Nephron progenitor cell (in vitro differentiated cells): ENCODE measurements at regions not wholly inside any gene's neighbourhood (a gene's known extent, or its start where the extent isn't known, plus 50 kb on each side); places are given as distances from the start of the nearest gene placed in this dataset.
"Not testable (repeated sequence)": the region's sequence is repeated elsewhere in the genome, so short reads cannot be mapped to it uniquely, and the experiment has no call there.

Experiments used
- DNase-seq: peaks from one replicate; pipeline ENCODE4 v3.0.0; 2021
- H3K27ac Mint-ChIP-seq: 2 replicates; pipeline ENCODE4 v1.8.0; 2021; ENCODE audit warnings: mild to moderate bottlenecking, moderate library complexity, mixed read lengths
- H3K27me3 Mint-ChIP-seq: 2 replicates; pipeline ENCODE4 v1.8.0; 2021; ENCODE audit warnings: mild to moderate bottlenecking, low read depth, mixed read lengths; ENCODE audit not compliant: poor library complexity
- H3K36me3 Mint-ChIP-seq: 2 replicates; pipeline ENCODE4 v1.8.0; 2021; ENCODE audit warnings: low read depth, mixed read lengths
- H3K4me1 Mint-ChIP-seq: 2 replicates; pipeline ENCODE4 v1.8.0; 2021; ENCODE audit warnings: mixed read lengths
- H3K4me3 Mint-ChIP-seq: 2 replicates; pipeline ENCODE4 v1.8.0; 2021; ENCODE audit warnings: mild to moderate bottlenecking, moderate library complexity, mixed read lengths
- H3K9me3 Mint-ChIP-seq: 2 replicates; pipeline ENCODE4 v1.8.0; 2021; ENCODE audit warnings: mild to moderate bottlenecking, moderate library complexity, mixed read lengths
- CTCF ChIP-seq: fragments of 200-600 bp; sonication (generic); IDR thresholded peaks from 2 replicates; pipeline ENCODE4 v1.5.0; 2021; ENCODE audit warnings: antibody characterized with exemption

GRCh38 chrX:96094616-96095015 lies 590.0 kb upstream of the DIAPH2 start:
- no peak for TF ChIP-seq CTCF
- H3K9me3 Mint-ChIP-seq = peaks cover 10% of the 10 kb centered on the region
- DNase-seq = no peak
- no peak overlapping the region for H3K27ac Mint-ChIP-seq
- no peaks in the 10 kb centered on the region for H3K4me1 Mint-ChIP-seq
- H3K36me3 Mint-ChIP-seq = no peaks in the 10 kb centered on the region
- no peaks in the 10 kb centered on the region for H3K27me3 Mint-ChIP-seq
- H3K4me3 Mint-ChIP-seq = no peak overlapping the region

GRCh38 chrX:96098471-96098870 lies 586.2 kb upstream of the DIAPH2 start:
- H3K36me3 Mint-ChIP-seq = no peaks in the 10 kb centered on the region
- no peak for DNase-seq
- no peak overlapping the region for H3K4me3 Mint-ChIP-seq
- no peak overlapping the region for H3K27ac Mint-ChIP-seq
- H3K4me1 Mint-ChIP-seq = no peaks in the 10 kb centered on the region
- no peaks in the 10 kb centered on the region for H3K27me3 Mint-ChIP-seq
- H3K9me3 Mint-ChIP-seq = no peaks in the 10 kb centered on the region
- TF ChIP-seq CTCF = no peak

- no peaks in the 10 kb centered on the region for H3K9me3 Mint-ChIP-seq
- H3K27ac Mint-ChIP-seq = no peak overlapping the region
- no peak overlapping the region for H3K4me3 Mint-ChIP-seq
- TF ChIP-seq CTCF = no peak
- DNase-seq = no peak
- no peaks in the 10 kb centered on the region for H3K27me3 Mint-ChIP-seq
- H3K36me3 Mint-ChIP-seq = no peaks in the 10 kb centered on the region
- no peaks in the 10 kb centered on the region for H3K4me1 Mint-ChIP-seq
Measured at GRCh38 chrX:96102997-96103396, 581.6 kb upstream of the DIAPH2 start.

- TF ChIP-seq CTCF = peak; percentile 11
- Mint-ChIP-seq H3K9me3 (peaks cover 13% of the 10 kb centered on the region), H3K27me3 (no peaks in the 10 kb centered on the region), H3K27ac (no peak overlapping the region), H3K36me3 (no peaks in the 10 kb centered on the region), H3K4me1 (no peaks in the 10 kb centered on the region), H3K4me3 (no peak overlapping the region)
- no peak for DNase-seq
Measured at GRCh38 chrX:96112689-96113088, 572.0 kb upstream of the DIAPH2 start.

GRCh38 chrX:96126182-96126581 lies 558.5 kb upstream of the DIAPH2 start:
- Mint-ChIP-seq H3K27ac (no peak overlapping the region), H3K27me3 (no peaks in the 10 kb centered on the region), H3K36me3 (no peaks in the 10 kb centered on the region), H3K9me3 (no peaks in the 10 kb centered on the region), H3K4me3 (no peak overlapping the region), H3K4me1 (no peaks in the 10 kb centered on the region)
- TF ChIP-seq CTCF = no peak
- DNase-seq = no peak

- H3K36me3 Mint-ChIP-seq, DNase-seq, H3K4me3 Mint-ChIP-seq, H3K27me3 Mint-ChIP-seq, H3K27ac Mint-ChIP-seq, H3K9me3 Mint-ChIP-seq, H3K4me1 Mint-ChIP-seq: not testable (repeated sequence)
Measured at GRCh38 chrX:96128058-96128457, 556.6 kb upstream of the DIAPH2 start.

GRCh38 chrX:96140796-96141195 lies 543.8 kb upstream of the DIAPH2 start:
- no peaks in the 10 kb centered on the region for H3K9me3 Mint-ChIP-seq
- H3K27me3 Mint-ChIP-seq = no peaks in the 10 kb centered on the region
- no peak for TF ChIP-seq CTCF
- H3K36me3 Mint-ChIP-seq = no peaks in the 10 kb centered on the region
- DNase-seq = no peak
- H3K4me3 Mint-ChIP-seq = no peak overlapping the region
- H3K27ac Mint-ChIP-seq = no peak overlapping the region
- H3K4me1 Mint-ChIP-seq = peaks cover under 1% of the 10 kb centered on the region
